GM19324 (cell line): ENCODE measurements at regions not wholly inside any gene's neighbourhood (a gene's known extent, or its start where the extent isn't known, plus 50 kb on each side); places are given as distances from the start of the nearest gene placed in this dataset.

Source experiments
- ATAC-seq: cut with Tn5 transposase; IDR thresholded peaks from one replicate; pipeline ENCODE4 v1.9.1; 2021; ENCODE audit warnings: mild to moderate bottlenecking, moderate library complexity; ENCODE audit not compliant: unreplicated experiment, low FRiP score

DNA sequence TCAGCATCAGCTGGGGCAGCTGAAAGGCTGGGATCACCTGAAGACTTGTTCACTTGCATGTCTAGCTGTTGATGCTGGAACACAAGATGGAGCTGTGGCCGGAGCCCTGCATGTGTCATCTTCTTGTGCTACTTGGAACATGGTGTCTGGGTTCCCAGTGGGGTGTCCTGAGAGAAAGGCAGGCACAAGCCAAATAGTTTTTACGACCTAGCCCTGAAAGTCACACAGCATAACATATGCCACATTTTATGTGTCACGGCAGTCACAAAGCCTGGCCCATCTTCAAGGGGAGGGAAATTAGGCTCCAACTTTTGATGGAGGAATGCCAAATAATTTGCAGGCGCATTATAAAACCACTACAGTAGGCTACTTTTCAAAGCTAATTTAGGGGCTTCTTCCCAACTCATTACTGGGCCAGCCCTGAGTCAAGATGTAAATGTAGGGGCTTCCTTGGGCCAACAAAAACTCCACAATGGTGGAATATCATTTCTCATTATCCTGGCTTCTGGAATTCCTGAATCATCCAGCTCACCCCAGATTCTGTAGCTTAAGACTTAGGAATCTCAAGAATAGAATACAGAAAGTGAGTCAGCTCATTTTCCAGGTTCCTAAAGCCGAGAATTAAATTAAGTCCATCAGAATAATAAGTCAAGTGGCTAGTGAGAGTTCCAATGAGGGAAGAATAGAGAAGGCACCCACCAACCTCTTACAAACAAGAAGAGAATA, 543.0 kb downstream of the TNS1 start:
- no peak for ATAC-seq

DNA sequence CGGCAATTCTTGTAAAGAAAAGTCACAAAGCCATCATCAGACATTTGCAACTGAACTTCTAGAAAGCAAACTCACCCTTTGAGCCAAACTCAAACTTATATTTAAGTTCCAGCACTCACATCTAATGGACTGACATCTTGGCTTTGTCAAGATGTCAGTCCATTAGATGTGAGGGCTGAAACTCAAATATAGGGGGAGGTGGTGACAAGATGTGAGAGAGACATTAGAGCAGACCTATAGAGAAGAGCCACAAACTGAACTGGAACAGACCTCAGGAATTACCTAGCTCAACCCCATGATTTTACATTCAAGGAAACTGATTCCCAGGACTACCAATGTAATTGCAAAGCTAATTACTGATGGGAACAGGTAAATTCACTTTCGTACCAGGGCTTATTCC, 543.8 kb downstream of the TNS1 start:
- ATAC-seq = no peak

- ATAC-seq = no peak
These were observed 546.8 kb downstream of the TNS1 start for GRCh38 chr2:217456016-217456415.

DNA sequence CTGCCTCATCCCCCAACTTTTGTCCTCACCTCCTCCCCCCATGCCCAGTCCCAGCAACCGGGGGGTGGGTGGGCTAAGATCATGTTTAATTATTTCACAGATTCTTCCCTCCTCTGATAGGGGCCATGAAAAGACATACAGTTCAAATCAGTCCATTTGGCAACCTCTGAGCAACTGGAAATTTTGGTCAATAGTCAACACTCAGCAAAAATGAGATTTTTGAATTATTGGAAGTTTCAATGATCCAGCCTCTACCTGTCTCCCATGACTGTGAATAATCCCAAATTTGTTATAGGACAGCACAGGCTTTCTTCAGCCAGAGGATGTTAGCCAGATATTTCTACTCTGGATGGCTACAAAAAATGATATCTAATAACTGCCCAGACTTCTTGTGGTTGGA, 549.9 kb downstream of the TNS1 start:
- no peak for ATAC-seq

DNA sequence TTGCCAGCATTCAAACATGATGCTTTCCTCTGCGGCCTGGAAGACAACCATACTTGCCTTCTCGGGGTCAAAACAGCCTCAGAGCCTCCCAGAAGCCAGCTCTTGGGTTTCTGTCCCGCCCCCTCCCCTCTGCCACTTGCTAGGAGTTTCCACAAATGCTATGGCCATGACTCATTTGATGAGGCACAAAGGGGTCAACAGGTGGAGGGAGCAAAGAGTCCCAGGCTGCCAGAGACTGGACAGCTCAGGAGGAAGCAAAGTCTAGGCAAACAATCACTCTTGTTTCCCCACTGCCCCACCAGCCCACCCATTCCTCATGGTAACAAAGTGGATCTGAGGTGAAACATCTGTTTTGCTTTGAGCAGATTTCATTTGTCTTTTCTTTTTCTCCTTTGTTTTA, 551.1 kb downstream of the TNS1 start:
- ATAC-seq = no peak

DNA sequence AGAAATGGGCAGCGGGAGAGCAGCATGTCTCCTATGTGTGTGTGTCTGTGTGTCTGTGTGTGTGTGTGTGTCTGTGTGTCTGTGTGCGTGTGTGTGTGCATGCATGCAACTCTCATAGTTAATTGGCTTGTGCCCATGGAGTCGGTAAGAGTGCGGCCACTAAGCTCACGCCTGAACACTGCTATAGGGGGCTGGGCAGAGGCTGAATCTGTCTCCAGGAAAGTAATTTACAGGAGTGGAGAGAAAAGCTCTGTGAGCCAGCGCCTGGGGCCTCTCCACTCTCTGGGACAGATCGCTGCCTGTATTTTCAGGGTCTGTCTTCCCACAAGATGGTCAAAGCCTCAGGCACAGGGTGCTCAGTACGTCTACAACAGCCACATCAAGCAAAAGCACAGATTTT, 553.4 kb downstream of the TNS1 start:
- ATAC-seq = no peak

DNA sequence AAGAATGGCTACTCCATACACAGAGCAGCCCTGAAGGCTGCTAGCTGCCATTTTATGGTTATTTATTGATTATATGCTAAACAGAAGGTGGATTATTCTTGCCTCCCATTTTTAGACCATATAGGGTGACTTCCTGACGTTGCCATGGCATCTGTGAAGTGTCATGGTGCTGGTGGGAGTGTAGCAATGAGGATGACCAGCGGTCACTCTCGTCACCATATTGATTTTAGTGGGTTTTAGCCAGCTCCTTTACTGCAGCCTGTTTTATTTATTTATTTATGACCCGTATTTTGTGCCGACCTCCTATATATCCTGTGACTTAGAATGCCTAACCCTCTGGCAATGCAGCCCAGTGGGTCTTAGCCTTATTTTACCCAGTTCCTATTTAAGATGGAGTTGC, 553.9 kb downstream of the TNS1 start:
- ATAC-seq = no peak

- no peak for ATAC-seq
These were observed 557.1 kb downstream of the TNS1 start for GRCh38 chr2:217445723-217446122.

DNA sequence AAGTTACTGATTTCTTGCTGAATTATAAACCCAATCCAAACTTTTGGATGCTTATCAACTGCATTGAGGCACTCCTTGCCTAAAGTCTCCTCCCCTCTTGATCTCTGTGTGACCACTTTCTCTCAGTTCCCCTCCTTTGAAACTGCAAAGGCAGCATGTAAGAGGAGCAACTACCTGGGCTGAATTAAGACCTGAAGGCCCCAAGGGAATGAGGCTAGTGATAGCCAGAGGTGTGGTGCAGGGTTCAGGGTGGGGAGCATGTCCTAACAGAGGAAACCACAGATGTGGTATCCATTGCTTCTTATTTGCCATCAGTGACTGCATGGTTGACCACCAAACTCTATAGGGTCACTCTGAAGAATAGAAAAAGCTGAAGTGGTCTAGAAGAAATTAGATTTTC, 557.9 kb downstream of the TNS1 start:
- ATAC-seq = no peak

- no peak for ATAC-seq
These were observed 558.3 kb downstream of the TNS1 start for GRCh38 chr2:217444509-217444908.

GRCh38 chr2:217443601-217444000, 559.2 kb downstream of the TNS1 start:
- no peak for ATAC-seq

- ATAC-seq = peak; percentile 64
These were observed 562.8 kb downstream of the TNS1 start for GRCh38 chr2:217440000-217440399.

GRCh38 chr2:217438821-217439220, 564.0 kb downstream of the TNS1 start:
- no peak for ATAC-seq

DNA sequence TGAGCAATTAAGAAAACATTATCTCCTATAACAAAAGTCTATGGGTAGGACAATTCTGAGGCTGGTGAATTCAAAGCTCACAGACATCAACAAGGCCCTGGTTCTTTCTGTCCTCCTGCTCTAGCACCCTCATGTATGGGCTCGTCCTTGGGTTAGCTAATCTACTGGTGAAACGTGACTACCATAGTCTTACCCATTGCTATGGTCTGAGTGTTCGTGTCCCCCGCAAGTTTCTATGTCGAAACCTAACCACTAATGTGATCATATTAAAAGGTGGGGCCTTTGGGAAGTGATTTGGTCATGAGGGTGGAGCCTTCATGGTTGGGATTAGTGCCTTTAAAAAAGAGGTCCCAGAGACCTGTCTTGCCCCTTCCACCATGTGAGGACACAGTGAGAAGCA, 564.7 kb downstream of the TNS1 start:
- no peak for ATAC-seq

- ATAC-seq = no peak
These were observed 565.4 kb downstream of the TNS1 start for GRCh38 chr2:217437290-217437870.

DNA sequence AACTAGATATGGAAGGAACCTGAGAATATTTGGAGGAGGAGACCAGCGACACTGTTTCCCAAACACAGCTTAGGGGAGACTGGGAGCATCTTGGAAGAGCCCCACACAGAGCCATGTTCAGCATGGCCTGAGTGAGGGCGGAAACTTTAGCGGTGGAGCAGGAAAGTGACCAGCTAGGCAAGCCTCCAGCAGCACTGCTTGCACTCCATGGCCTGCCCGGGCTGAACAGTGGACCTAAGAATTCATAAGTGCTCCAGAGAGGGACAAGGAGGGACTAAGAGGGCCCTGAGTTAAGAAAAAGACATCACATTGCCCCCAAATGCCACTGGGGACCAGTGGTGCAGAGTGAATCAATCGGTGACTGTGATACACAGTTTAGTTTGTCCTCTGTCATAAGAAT, 566.4 kb downstream of the TNS1 start:
- ATAC-seq = no peak

DNA sequence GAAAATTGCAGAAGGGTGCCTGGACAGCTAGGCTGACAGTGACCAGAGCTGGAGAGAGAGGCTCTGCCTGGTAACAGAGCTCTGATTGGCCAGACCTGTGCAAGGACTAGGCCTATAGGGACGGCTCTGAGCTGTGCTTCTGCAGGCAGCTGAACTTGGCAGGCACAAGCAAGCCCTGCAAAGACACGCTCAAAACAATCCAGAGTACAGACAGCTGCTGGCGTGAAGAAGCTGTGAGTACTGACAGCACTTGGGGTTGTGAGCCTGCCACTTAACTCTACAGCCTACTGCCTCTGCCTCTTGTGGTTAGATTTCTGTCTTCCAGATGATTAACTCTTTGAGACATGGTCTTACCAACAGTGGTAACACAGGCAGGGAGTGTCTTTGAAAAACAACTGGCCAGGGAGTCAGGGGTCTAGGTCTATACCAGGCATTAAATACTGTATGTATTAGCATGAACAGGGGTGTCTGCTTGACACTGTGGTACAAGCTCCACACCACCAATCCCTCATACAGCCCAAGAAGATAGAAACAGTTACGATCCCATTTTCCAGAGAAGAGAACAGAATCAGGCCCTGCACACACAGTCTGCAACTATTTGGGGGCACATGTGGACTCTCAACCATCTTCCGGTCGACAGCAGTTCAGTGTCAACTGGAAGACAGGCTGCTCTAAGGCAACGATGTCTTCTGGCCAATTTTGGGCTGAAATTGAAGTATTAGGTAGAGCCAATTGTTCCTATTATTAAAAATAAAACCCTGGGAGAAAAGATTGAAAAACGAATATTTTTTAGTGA, 568.4 kb downstream of the TNS1 start:
- ATAC-seq = peak; percentile 96

- ATAC-seq = no peak
These were observed 569.3 kb downstream of the TNS1 start for GRCh38 chr2:217433522-217433921.

GRCh38 chr2:217431577-217432269, 571.1 kb downstream of the TNS1 start:
- ATAC-seq = no peak

GRCh38 chr2:217430916-217431576, 571.2 kb upstream of the TNP1 start:
- ATAC-seq = no peak
